ENCODE measurements at regions not wholly inside any gene's neighbourhood (a gene's known extent, or its start where the extent isn't known, plus 50 kb on each side); places are given as distances from the start of the nearest gene placed in this dataset.

DNA sequence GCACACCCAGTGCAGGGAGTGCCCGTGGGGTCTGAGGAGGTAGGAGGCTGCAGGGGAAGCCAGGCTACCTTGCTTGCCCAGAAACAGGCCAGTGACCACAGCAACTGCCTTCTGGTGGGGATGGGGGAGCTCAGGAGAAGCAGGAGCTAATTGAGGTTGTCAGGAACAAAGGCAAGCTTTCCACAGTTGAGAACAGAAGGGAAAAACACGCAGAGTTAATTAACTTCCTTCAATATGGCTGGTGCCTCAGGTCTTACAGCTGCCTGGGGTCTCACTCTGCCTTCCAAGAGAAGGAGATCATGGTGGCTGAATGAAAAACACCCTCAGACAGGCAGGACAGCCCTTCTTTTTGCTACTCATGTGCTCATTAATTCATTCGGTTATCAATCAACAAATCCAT, 127.9 kb upstream of the SYT13 start:
- no peak for TF ChIP-seq CTCF (IDR thresholded peaks at IDR 0.05)
- ATAC-seq (no peak), DNase-seq (no peak)
- Histone ChIP-seq H3K9me3 (peaks cover 0 to 1% of the 10 kb centered on the region in 2 donors), H3K4me3 (no peak overlapping the region), H3K36me3 (no peaks in the 10 kb centered on the region), H3K27ac (no peak overlapping the region), H3K27me3 (peaks cover 0 to 44% of the 10 kb centered on the region in 2 donors), H3K4me1 (no peaks in the 10 kb centered on the region)
- intact Hi-C loops (cut with DNase I): no loop called here

DNA sequence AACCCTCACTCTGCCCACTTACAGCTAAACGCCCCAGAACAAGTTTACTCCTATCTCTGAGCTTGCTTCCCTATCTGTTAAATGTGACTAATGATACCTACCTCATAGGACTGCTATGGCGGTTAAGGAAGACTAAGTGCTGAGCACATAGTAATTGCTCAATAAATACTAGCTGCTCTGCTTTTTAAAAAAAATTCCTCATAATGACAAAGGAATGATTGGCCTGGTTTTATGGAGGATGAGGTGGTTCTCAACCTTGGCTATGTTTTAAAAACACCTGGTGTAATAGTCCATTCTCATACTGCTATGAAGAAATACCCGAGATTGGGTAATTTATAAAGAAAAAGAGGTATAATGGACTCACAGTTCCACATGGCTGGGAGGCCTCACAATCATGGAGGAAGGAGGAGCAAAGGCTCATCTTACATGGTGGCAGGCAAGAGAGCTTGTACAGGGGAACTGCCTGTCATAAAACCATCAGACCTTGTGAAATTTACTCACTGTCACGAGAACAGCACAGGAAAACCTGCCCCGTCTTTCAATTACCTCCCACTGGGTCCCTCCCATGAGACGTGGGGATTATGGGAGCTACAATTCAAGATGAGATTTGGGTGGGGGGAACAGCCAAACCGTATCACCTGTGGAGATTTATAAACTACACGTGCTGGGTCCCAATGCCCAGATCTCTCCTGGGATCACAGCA, 127.2 kb upstream of the SYT13 start:
- Histone ChIP-seq H3K4me3 (no peak overlapping the region), H3K36me3 (no peaks in the 10 kb centered on the region), H3K27ac (no peak overlapping the region), H3K27me3 (peaks cover 0 to 52% of the 10 kb centered on the region in 2 donors), H3K9me3 (no peaks in the 10 kb centered on the region), H3K4me1 (no peaks in the 10 kb centered on the region)
- DNase-seq (no peak), ATAC-seq (no peak)
- intact Hi-C loops (cut with DNase I): no loop called here
- TF ChIP-seq CTCF (IDR thresholded peaks at IDR 0.05): no peak

GRCh38 chr11:45412521-45412920, 126.4 kb upstream of the SYT13 start:
- H3K27ac ChIP-seq: no peak overlapping the region
- peaks cover 0 to 52% of the 10 kb centered on the region in 2 donors for H3K27me3 ChIP-seq
- H3K9me3 ChIP-seq: no peaks in the 10 kb centered on the region
- ATAC-seq (no peak), DNase-seq (no peak)
- H3K36me3 ChIP-seq: no peaks in the 10 kb centered on the region
- no peaks in the 10 kb centered on the region for H3K4me1 ChIP-seq
- intact Hi-C loops (cut with DNase I): no loop called here
- no peak for TF ChIP-seq CTCF (IDR thresholded peaks at IDR 0.05)
- H3K4me3 ChIP-seq: no peak overlapping the region

GRCh38 chr11:45412051-45412471, 125.9 kb upstream of the SYT13 start:
- no peak for TF ChIP-seq CTCF (IDR thresholded peaks at IDR 0.05)
- Histone ChIP-seq H3K27ac (no peak overlapping the region), H3K36me3 (no peaks in the 10 kb centered on the region), H3K9me3 (no peaks in the 10 kb centered on the region), H3K27me3 (peaks cover 0 to 52% of the 10 kb centered on the region in 2 donors), H3K4me1 (no peaks in the 10 kb centered on the region), H3K4me3 (no peak overlapping the region)
- DNase-seq (no peak), ATAC-seq (no peak)
- intact Hi-C loops (cut with DNase I): no loop called here

DNA sequence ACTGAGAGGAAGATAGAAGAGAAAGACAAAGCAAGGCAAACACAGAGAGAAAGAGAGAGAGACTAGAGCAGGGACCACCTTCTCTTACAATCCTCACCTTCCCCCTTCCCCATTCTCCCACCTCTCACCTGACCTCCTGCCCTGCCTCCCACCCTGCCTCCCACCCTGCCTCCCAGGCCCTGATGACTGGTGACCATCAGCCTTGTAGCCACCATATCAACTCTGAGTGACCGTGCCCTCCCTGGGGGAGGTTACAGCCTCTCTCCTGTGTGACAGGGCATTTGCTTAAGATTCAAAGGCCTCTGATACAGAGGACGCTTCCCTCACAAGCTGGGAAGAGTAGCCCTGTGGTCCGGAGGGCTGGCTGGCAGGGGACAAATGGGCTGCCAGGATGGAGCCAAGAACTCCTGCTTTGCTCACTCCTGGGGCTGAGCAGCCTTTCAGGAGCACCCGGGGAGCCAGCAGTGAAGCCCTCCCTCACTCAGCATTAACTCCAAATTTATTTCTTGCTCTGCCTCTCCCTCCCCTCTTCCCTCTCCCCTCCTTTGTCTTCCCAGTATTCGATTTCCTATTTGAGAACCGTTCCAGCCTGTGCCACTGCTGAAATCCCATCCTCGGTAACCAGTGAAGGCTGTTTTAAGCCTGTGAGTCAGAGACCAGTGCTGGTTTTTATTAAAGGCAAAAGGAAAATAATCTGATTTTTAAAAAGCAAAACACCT, 125.2 kb upstream of the SYT13 start:
- no peaks in the 10 kb centered on the region for H3K4me1 ChIP-seq
- peaks cover 0 to 52% of the 10 kb centered on the region in 2 donors for H3K27me3 ChIP-seq
- H3K4me3 ChIP-seq: no peak overlapping the region
- ATAC-seq: no peak
- no peak for DNase-seq
- H3K27ac ChIP-seq: no peak overlapping the region
- H3K36me3 ChIP-seq: no peaks in the 10 kb centered on the region
- intact Hi-C loops (cut with DNase I): no loop called here
- TF ChIP-seq CTCF (IDR thresholded peaks at IDR 0.05): no peak
- no peaks in the 10 kb centered on the region for H3K9me3 ChIP-seq

Measured in left lung (tissue), 4 donors.